HepG2 (cell line): ENCODE measurements at regions not wholly inside any gene's neighbourhood (a gene's known extent, or its start where the extent isn't known, plus 50 kb on each side); places are given as distances from the start of the nearest gene placed in this dataset.

ENCODE experiments used
- ATAC-seq: fragments of 200-7000 bp; cut with Tn5 transposase; 3 replicates; pipeline ENCODE4 v1.9.1; 2020; ENCODE audit warnings: mild to moderate bottlenecking, moderate library complexity
- BruUV-seq: library from RNA; stranded (reverse); fragments of 400-500 nt; replicated peaks from 2 replicates; lab custom pipeline; 2021; lab: Mats Ljungman, UMichigan
- CTCF ChIA-PET: fragments of 300-600 bp; formaldehyde crosslinking; extraction: SDS; loops from one replicate; lab custom pipeline; 2021; ENCODE audit warnings: low total read pairs, inconsistent platforms, low intra/inter-chr PET ratio; lab: Yijun Ruan, JAX
- POLR2A ChIA-PET: fragments of 350-600 bp; sonication (Branson Sonifier 250); formaldehyde crosslinking; loops from one replicate; lab custom pipeline; 2020; ENCODE audit warnings: antibody characterized with exemption, inconsistent platforms; lab: Yijun Ruan, JAX
- DNase-seq: peaks from one replicate; pipeline ENCODE4 v3.0.0-alpha.2; 2015; ENCODE audit warnings: low spot score
- FAIRE-seq: peaks from 3 replicates; lab custom pipeline; 2011; peaks lifted over from hg19 to GRCh38; lab: Jason Lieb, UNC
- H2AFZ ChIP-seq: one replicate; pipeline ENCODE4 v1.6.1; 2011; ENCODE audit warnings: low read length, inconsistent platforms
- H3K27ac ChIP-seq: fragments of 300-600 bp; 3 replicates; pipeline ENCODE4 v1.8.0; 2011; ENCODE audit warnings: mixed run types, mild to moderate bottlenecking, mixed read lengths, low read length, inconsistent platforms; ENCODE audit not compliant: insufficient read depth; ENCODE audit errors: extremely low read length
- H3K27me3 ChIP-seq, 2 experiments: fragments of 200-600 bp in 1 of 2; 2 replicates in 1 of 2; 3 replicates in 1 of 2; pipeline versions ENCODE4 v1.6.0 to v1.8.0; 2011; ENCODE audit warnings: low read length in 2 of 2, mild to moderate bottlenecking in 2 of 2, moderate library complexity in 2 of 2, inconsistent platforms in 1 of 2; ENCODE audit not compliant: insufficient read depth in 2 of 2, control insufficient read depth in 1 of 2
- H3K36me3 ChIP-seq, 2 experiments: fragments of 200-600 bp in 1 of 2; replicated peaks in 1 of 2; 2 replicates in 1 of 2; 3 replicates in 1 of 2; pipeline versions ENCODE4 v1.5.1 to v1.8.0; 2011; ENCODE audit warnings: low read length in 2 of 2, inconsistent platforms in 1 of 2; ENCODE audit not compliant: insufficient read depth in 2 of 2, control insufficient read depth in 1 of 2
- H3K4me1 ChIP-seq: 2 replicates; pipeline ENCODE4 v1.5.1; 2012; ENCODE audit warnings: low read length, inconsistent platforms; ENCODE audit not compliant: insufficient read depth
- H3K4me2 ChIP-seq: 2 replicates; pipeline ENCODE4 v1.6.0; 2011; ENCODE audit warnings: low read depth, low read length, inconsistent platforms
- H3K4me3 ChIP-seq, 3 experiments: fragments of 200-600 bp in 1 of 3; sonication (generic), shearing (Covaris generic) in 1 of 3; replicated peaks in 1 of 3; 2 replicates each; pipeline ENCODE4 v1.5.1; 2011 to 2016; ENCODE audit warnings: low read length in 3 of 3, inconsistent platforms in 2 of 3, low read depth in 2 of 3, mild to moderate bottlenecking in 2 of 3, control low read depth in 1 of 3, mixed read lengths in 1 of 3; ENCODE audit not compliant: insufficient read depth in 1 of 3
- H3K79me2 ChIP-seq: one replicate; pipeline ENCODE4 v1.6.1; 2011; ENCODE audit warnings: low read length, inconsistent platforms; ENCODE audit not compliant: insufficient read depth
- H3K9ac ChIP-seq: 2 replicates; pipeline ENCODE4 v1.6.0; 2011; ENCODE audit warnings: mild to moderate bottlenecking, low read depth, low read length, inconsistent platforms; ENCODE audit not compliant: insufficient read depth
- H3K9me3 ChIP-seq: 2 replicates; pipeline ENCODE4 v1.5.1; 2012; ENCODE audit warnings: mild to moderate bottlenecking, low read length
- H4K20me1 ChIP-seq: 2 replicates; pipeline ENCODE4 v1.6.0; 2011; ENCODE audit warnings: inconsistent platforms, mild to moderate bottlenecking, low read length, moderate library complexity; ENCODE audit not compliant: insufficient read depth
- BCLAF1 ChIP-seq: fragments of 450-650 bp; IDR thresholded peaks from 2 replicates; pipeline ENCODE4 v1.6.1; 2017; ENCODE audit warnings: mild to moderate bottlenecking
- MIER3 ChIP-seq: IDR thresholded peaks from 2 replicates; pipeline ENCODE4 v1.6.1; 2016; ENCODE audit warnings: missing compliant biosample characterization, borderline replicate concordance
- NCOR1 ChIP-seq: fragments of 200-600 bp; sonication (generic); IDR thresholded peaks from 2 replicates; pipeline ENCODE4 v1.7.0; 2017; ENCODE audit warnings: antibody characterized with exemption, low read length, borderline replicate concordance
- SNAPC5 ChIP-seq: sonication (generic); formaldehyde crosslinking; IDR thresholded peaks from 2 replicates; pipeline ENCODE4 v1.8.1; 2023; ENCODE audit warnings: mild to moderate bottlenecking, missing genetic modification reagents, borderline replicate concordance
- ZMYM3 ChIP-seq: sonication (generic); formaldehyde crosslinking; IDR thresholded peaks from 2 replicates; pipeline ENCODE4 v1.5.1; 2020; ENCODE audit warnings: mild to moderate bottlenecking, missing genetic modification reagents
- ZNF280B ChIP-seq: sonication (generic); formaldehyde crosslinking; IDR thresholded peaks from 2 replicates; pipeline ENCODE4 v1.5.0; 2020; ENCODE audit warnings: missing genetic modification reagents, mild to moderate bottlenecking, borderline replicate concordance
- ZNF362 ChIP-seq: sonication (generic); formaldehyde crosslinking; IDR thresholded peaks from 2 replicates; pipeline ENCODE4 v1.4.0; 2020; ENCODE audit warnings: missing genetic modification reagents, mild to moderate bottlenecking, borderline replicate concordance
- ZNF431 ChIP-seq: sonication (generic); formaldehyde crosslinking; IDR thresholded peaks from 2 replicates; pipeline ENCODE4 v1.9.0; 2022; ENCODE audit warnings: missing genetic modification reagents, low read depth, mild to moderate bottlenecking, borderline replicate concordance
- ZNF557 ChIP-seq: sonication (generic); formaldehyde crosslinking; IDR thresholded peaks from 2 replicates; pipeline ENCODE4 v1.4.0; 2020; ENCODE audit warnings: missing genetic modification reagents
- ZNF770 ChIP-seq: sonication (generic); formaldehyde crosslinking; IDR thresholded peaks from 2 replicates; pipeline ENCODE4 v1.5.0; 2020; ENCODE audit warnings: mild to moderate bottlenecking, missing genetic modification reagents
- WGBS: methylation state at CpG from one replicate; pipeline ENCODE4 v1.1.6; 2017; ENCODE audit warnings: low lambda C conversion rate; 5-methylcytosine and 5-hydroxymethylcytosine counted together
- in situ Hi-C: cut with HindIII; loops from 2 replicates; pipeline ENCODE4 v1.10.0; 2017; ENCODE audit warnings: low pct_unique_long_range_greater_than_20kb; ENCODE audit not compliant: extremely low pct_ligation_motif_present
- intact Hi-C: fragments of 100-400 bp; cut with micrococcal nuclease; formaldehyde crosslinking; loops from one replicate; pipeline ENCODE4 v1.10.0; 2022; ENCODE audit not compliant: unreplicated experiment

- Histone ChIP-seq H3K4me3 (no peak overlapping the region), H3K9me3 (peaks cover 83% of the 10 kb centered on the region), H3K27ac (no peak overlapping the region), H3K9ac (no peak overlapping the region), H3K79me2 (no peaks in the 10 kb centered on the region), H3K27me3 (no peaks in the 10 kb centered on the region), H3K4me1 (no peaks in the 10 kb centered on the region), H3K4me2 (no peak overlapping the region), H3K36me3 (no peaks in the 10 kb centered on the region), H2AFZ (no peak overlapping the region), H4K20me1 (no peaks in the 10 kb centered on the region)
- in situ Hi-C loops = no loop called here
- FAIRE-seq = no peak
- no peak for ATAC-seq
- WGBS = 2% methylated on average over 2 of the region's 2 CpGs
- intact Hi-C loops = no loop called here
- ChIA-PET CTCF (no interaction called here), POLR2A (no interaction called here)
- TF ChIP-seq NCOR1 (no peak), ZNF557 (no peak), ZNF362 (CRISPR knock-in tag) (no peak), ZNF770 (CRISPR knock-in tag) (no peak), SNAPC5 (CRISPR knock-in tag) (no peak), MIER3 (CRISPR knock-in tag) (no peak), ZMYM3 (CRISPR knock-in tag) (no peak), ZNF280B (CRISPR knock-in tag) (no peak), ZNF431 (CRISPR knock-in tag) (no peak), BCLAF1 (no peak)
- no peak for DNase-seq
- BruUV-seq = no TSS peak
Observed at GRCh38 chr21:23936991-23937390, 1670.3 kb downstream of the MRPL39 start.
